AG10803 (cell line): ENCODE measurements at regions not wholly inside any gene's neighbourhood (a gene's known extent, or its start where the extent isn't known, plus 50 kb on each side); places are given as distances from the start of the nearest gene placed in this dataset.

ENCODE experiments used
- DNase-seq: peaks from one replicate; pipeline ENCODE4 v3.0.0; 2010; ENCODE audit warnings: low read depth
- H3K4me3 ChIP-seq: 2 replicates; pipeline ENCODE4 v1.5.1; 2011; ENCODE audit warnings: mild to moderate bottlenecking, low read length, control low read depth
- CTCF ChIP-seq: conservative IDR thresholded peaks from 2 replicates; pipeline ENCODE4 v1.5.1; 2011; ENCODE audit warnings: mild to moderate bottlenecking, low read length, control low read depth, inconsistent platforms

GRCh38 chr4:110907801-110908313 is 285.0 kb upstream of the PITX2 start:
- DNase-seq, result no peak
- no peak for TF ChIP-seq CTCF
- H3K4me3 ChIP-seq, result no peak overlapping the region

DNA sequence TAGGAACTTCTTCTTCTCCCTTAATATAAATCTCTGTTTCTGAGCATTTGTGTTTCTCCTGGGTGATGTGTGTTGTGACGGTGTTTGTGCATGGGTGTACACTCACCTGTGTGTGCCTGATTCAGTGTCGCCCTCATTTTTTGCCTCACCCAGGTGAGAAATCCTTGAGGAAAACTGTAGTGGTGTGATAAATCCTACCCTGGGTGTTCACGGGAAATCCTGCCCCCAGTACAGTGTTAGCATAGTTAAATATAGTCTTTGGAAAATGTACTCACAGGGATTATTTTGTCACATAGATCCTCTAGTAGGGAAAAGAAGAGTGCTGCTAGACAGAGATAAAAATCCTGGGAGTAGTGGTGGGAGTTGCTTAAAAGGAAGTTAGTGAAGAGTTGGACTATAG is 291.9 kb upstream of the PITX2 start:
- no peak overlapping the region for H3K4me3 ChIP-seq
- no peak for DNase-seq
- no peak for TF ChIP-seq CTCF

GRCh38 chr4:110915301-110915700 is 292.4 kb upstream of the PITX2 start:
- DNase-seq, result no peak
- no peak overlapping the region for H3K4me3 ChIP-seq
- TF ChIP-seq CTCF, result no peak

GRCh38 chr4:110916505-110916904 is 293.6 kb upstream of the PITX2 start:
- DNase-seq, result no peak
- no peak for TF ChIP-seq CTCF
- H3K4me3 ChIP-seq, result no peak overlapping the region

DNA sequence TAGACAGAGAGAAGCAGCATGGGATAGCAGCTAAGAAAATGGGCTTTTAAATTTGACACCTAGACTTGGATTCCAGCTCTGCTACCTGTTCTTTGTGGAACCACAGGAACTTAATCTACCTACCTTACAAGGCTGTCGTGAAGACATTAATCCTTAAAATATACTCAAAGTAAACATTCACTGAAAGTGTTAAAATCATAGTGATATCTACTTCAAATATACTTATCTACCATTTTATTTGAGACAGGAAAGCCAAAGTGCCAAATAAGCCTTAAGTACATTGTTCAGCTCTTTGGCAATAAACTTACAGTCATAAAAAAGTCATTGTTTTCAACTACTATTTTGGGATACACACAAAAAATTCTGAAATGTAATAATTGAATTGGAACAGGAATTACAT is 295.0 kb upstream of the PITX2 start:
- no peak for TF ChIP-seq CTCF
- DNase-seq, result no peak
- H3K4me3 ChIP-seq, result no peak overlapping the region

- no peak for DNase-seq
- TF ChIP-seq CTCF, result no peak
- H3K4me3 ChIP-seq, result no peak overlapping the region
Measured at GRCh38 chr4:110920990-110921389, 298.1 kb upstream of the PITX2 start.

DNA sequence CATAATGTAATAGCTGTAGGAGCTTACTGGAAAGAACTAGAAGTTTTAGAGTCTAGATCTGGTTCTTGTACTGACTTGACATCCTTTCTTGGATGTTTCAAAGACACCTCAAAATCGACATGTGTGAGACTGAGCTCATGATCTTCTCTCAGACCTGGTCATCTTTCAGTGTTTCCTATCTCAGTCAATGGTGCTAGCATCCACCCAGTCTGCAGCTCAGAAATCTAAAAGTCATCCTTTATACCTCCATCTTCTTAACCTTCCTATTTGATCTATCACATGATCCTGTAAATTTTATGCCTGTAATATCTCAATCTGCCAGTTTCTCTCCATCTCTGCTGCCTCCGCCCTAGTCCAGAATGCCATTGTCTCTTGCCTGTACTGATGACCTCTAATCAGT is 301.9 kb upstream of the PITX2 start:
- no peak for TF ChIP-seq CTCF
- DNase-seq, result no peak
- no peak overlapping the region for H3K4me3 ChIP-seq
